Thoracic aorta (tissue), 2 donors: ENCODE measurements at regions not wholly inside any gene's neighbourhood (a gene's known extent, or its start where the extent isn't known, plus 50 kb on each side); places are given as distances from the start of the nearest gene placed in this dataset.

Experiments used
- ATAC-seq: fragments of 150-250 bp; one replicate; pipeline ENCODE4 v1.8.0; 2017; ENCODE audit warnings: low read depth; ENCODE audit not compliant: insufficient number of reproducible peaks, low FRiP score
- DNase-seq: peaks from one replicate; pipeline ENCODE4 v3.0.0-alpha.2; 2020; ENCODE audit warnings: low spot score
- H3K27ac ChIP-seq, 2 donors: fragments of 200-600 bp; sonication (generic); 1 replicate in 1 of 2; 2 replicates in 1 of 2; pipeline ENCODE4 v1.5.1; 2016; ENCODE audit warnings: mild to moderate bottlenecking in 2 of 2, moderate library complexity in 2 of 2
- H3K27me3 ChIP-seq: fragments of 200-600 bp; sonication (generic); replicated peaks from 2 replicates; pipeline ENCODE4 v1.6.0; 2016; ENCODE audit warnings: mild to moderate bottlenecking; ENCODE audit not compliant: insufficient read depth
- H3K36me3 ChIP-seq: fragments of 200-600 bp; sonication (generic); one replicate; pipeline ENCODE4 v1.5.1; 2016
- H3K4me1 ChIP-seq, 2 donors: fragments of 200-600 bp; sonication (generic); 1 replicate in 1 of 2; 2 replicates in 1 of 2; pipeline versions ENCODE4 v1.5.1 to v1.6.0; 2016; ENCODE audit warnings: low read depth in 2 of 2, mild to moderate bottlenecking in 1 of 2; ENCODE audit not compliant: control insufficient read depth in 1 of 2
- H3K4me3 ChIP-seq: fragments of 200-600 bp; sonication (generic); 2 replicates; pipeline ENCODE4 v1.5.1; 2016; ENCODE audit warnings: mild to moderate bottlenecking
- H3K9me3 ChIP-seq: fragments of 200-600 bp; sonication (generic); 2 replicates; pipeline ENCODE4 v1.5.1; 2016
- TF ChIP-seq, protein P1 (sequence below): fragments of 200-600 bp; sonication (generic); IDR thresholded peaks from one replicate; pipeline ENCODE4 v1.5.1; 2019; ENCODE audit warnings: antibody characterized with exemption

DNA sequence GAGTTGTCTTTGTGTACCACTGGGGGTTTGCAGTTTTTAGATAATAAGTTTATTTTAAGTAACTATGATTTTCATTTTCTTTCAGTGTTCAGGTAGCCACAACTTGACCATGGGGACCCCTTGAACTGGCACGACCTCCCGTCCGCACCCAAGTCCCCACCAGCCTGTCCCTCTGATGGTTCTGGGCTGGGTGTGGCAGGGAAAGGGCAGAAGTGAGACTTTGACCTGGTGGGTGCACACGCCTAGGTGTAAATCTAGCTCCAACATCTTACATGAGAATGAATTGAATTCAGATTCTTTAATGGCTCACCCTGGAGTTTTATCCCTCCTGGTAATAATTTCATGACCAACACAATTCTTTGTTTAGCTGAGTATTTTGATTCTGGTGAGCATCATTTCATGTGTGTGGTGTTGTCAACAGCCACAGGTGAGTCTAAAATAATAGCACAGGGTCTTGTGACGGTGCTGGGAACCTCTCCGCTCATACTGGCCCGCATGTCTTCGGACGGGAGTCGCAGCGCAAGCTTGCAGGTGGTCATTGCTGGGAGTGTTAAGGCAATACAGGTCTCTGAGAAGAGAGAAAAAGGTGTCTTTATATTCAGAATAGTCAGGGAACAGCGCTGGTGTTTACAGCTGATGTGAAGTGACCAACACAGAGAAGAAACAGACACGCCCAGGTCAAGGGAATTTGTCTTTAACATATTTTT lies 50.8 kb upstream of the POFUT2 start:
- no peak overlapping the region for H3K4me3 ChIP-seq
- no peak for ATAC-seq
- peaks cover 12 to 16% of the 10 kb centered on the region in 2 donors for H3K4me1 ChIP-seq
- TF ChIP-seq, protein P1, sequence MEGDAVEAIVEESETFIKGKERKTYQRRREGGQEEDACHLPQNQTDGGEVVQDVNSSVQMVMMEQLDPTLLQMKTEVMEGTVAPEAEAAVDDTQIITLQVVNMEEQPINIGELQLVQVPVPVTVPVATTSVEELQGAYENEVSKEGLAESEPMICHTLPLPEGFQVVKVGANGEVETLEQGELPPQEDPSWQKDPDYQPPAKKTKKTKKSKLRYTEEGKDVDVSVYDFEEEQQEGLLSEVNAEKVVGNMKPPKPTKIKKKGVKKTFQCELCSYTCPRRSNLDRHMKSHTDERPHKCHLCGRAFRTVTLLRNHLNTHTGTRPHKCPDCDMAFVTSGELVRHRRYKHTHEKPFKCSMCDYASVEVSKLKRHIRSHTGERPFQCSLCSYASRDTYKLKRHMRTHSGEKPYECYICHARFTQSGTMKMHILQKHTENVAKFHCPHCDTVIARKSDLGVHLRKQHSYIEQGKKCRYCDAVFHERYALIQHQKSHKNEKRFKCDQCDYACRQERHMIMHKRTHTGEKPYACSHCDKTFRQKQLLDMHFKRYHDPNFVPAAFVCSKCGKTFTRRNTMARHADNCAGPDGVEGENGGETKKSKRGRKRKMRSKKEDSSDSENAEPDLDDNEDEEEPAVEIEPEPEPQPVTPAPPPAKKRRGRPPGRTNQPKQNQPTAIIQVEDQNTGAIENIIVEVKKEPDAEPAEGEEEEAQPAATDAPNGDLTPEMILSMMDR: no peak
- no peaks in the 10 kb centered on the region for H3K27me3 ChIP-seq
- DNase-seq: no peak
- no peaks in the 10 kb centered on the region for H3K9me3 ChIP-seq
- H3K36me3 ChIP-seq: no peaks in the 10 kb centered on the region
- H3K27ac ChIP-seq: no peak overlapping the region

DNA sequence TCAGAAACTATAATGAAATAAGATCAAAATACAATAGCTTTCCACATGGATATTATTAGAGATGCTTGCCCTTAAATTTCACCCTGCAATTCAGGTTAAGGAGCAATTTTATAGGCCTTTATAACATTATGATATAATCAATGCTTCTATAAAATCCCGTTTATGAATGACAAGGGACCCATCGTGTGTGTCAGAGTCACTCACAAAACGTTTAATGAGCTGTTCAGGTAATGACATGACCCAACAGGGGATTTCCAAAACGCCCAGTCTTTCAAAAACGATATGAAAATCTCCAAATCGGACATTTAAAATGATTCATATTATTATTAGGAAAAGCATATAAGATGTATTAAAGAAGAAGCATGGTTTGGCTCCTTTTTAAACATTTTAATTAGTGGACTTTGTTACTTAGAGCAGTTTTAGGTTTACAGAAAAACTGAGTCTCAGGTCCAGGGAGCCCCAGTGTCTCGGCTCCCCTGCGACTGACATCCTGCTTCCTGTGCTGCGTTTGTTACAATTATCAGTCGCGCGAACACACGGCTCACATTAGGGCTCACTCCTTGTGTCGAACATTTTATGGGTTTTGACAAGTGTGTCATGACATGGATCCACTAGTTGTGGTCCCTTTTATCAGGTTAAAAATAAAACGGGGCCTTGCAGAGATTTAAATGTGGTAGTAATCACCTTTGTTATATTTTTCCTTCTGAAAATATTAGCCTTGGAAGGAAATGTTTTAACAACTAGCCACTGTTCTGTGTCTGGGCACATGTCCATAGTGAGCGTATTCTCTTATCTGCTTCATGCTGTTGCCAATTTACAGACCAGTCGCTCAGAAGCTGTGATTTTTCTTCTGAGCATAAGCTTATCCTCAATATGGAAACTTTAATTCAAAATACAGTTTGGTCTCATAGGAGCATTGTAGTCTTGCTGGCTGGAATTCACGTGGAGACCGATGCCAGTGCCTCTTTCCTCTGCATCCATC lies 52.0 kb upstream of the POFUT2 start:
- no peaks in the 10 kb centered on the region for H3K36me3 ChIP-seq
- DNase-seq (no peak), ATAC-seq (no peak)
- no peaks in the 10 kb centered on the region for H3K9me3 ChIP-seq
- TF ChIP-seq, protein P1: no peak
- no peak overlapping the region for H3K4me3 ChIP-seq
- H3K27me3 ChIP-seq: no peaks in the 10 kb centered on the region
- peaks cover 12 to 16% of the 10 kb centered on the region in 2 donors for H3K4me1 ChIP-seq
- no peak overlapping the region for H3K27ac ChIP-seq

DNA sequence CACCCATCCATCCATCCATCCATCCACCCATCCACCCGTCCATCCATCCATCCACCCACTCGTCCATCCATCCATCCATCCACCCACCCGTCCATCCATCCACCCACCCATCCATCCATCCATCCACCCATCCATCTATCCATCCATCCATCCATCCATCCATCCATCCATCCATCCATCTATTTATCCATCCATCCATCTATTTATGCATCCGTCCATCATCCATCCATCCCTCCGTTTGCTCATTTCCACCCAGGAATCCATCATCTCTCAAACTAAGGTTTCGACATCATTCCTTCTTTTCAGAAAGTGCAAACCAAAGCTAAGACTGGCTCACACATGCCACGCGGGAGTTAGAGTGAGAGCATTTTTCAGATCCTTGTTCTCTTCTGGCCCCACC lies 52.8 kb upstream of the POFUT2 start:
- peaks cover 12 to 16% of the 10 kb centered on the region in 2 donors for H3K4me1 ChIP-seq
- TF ChIP-seq, protein P1: no peak
- no peak for DNase-seq

DNA sequence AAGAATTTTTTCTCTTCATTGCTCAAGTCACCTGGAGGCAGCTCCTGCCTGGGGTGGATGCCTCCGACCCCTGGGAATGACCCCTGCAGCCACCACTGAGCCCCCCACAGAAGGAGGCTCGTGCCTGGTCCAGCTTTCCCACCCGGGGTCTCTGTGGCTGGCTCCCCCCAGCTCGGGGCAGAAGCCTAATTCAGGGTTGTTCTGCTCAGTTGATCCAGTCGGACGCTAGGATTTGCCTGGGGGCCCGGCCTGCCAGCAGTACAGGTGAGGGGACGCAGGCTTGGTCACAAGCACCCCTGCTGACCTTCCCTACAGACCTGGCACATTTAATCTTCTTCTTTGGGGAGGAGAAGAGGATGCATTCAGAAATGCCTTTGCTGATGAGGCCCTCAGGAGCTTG lies 53.6 kb upstream of the POFUT2 start:
- TF ChIP-seq, protein P1: no peak
- Histone ChIP-seq H3K9me3 (no peaks in the 10 kb centered on the region), H3K4me1 (peaks cover 8 to 10% of the 10 kb centered on the region in 2 donors), H3K4me3 (no peak overlapping the region), H3K27ac (no peak overlapping the region), H3K27me3 (no peaks in the 10 kb centered on the region), H3K36me3 (no peaks in the 10 kb centered on the region)
- no peak for DNase-seq
- ATAC-seq: no peak

More for the DNA sequence above, 52.8 kb upstream of the POFUT2 start:
- Histone ChIP-seq H3K9me3 (no peaks in the 10 kb centered on the region), H3K27me3 (no peaks in the 10 kb centered on the region), H3K4me3 (no peak overlapping the region), H3K27ac (no peak overlapping the region), H3K36me3 (no peaks in the 10 kb centered on the region)
- no peak for ATAC-seq

DNA sequence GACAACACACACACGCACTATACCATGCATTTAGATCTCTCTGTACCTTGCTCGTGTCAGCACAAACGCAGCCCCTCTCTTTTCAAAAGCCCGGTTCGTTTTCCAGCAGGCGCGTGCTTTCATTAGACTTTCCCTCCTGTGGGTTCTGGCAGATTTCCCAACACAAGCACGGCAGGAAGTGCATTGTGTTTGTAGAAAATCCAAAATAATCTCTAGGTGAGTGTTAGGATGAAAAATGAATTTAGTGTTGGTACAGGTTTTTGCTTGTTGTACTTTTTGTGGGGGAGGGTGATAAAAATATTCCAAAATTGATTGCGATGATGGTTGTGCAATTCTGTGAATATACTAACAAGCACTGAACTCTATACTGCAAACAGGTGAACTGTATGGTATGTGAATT lies 54.1 kb upstream of the POFUT2 start:
- DNase-seq (no peak), ATAC-seq (no peak)
- TF ChIP-seq, protein P1: no peak
- Histone ChIP-seq H3K4me1 (peaks cover 2 to 4% of the 10 kb centered on the region in 2 donors), H3K36me3 (no peaks in the 10 kb centered on the region), H3K27ac (no peak overlapping the region), H3K4me3 (no peak overlapping the region), H3K27me3 (no peaks in the 10 kb centered on the region), H3K9me3 (no peaks in the 10 kb centered on the region)
